B cell (primary cell): ENCODE measurements at regions not wholly inside any gene's neighbourhood (a gene's known extent, or its start where the extent isn't known, plus 50 kb on each side); places are given as distances from the start of the nearest gene placed in this dataset.
"Not testable (repeated sequence)": the region's sequence is repeated elsewhere in the genome, so short reads cannot be mapped to it uniquely, and the experiment has no call there.

ENCODE experiments used
- ATAC-seq: fragments of 200-7000 bp; cut with Tn5 transposase; one replicate; pipeline ENCODE4 v1.10.0; 2021; ENCODE audit warnings: low read depth, mild to moderate bottlenecking, moderate number of reproducible peaks, moderate library complexity
- CTCF ChIA-PET: fragments of 350-600 bp; sonication (Branson Sonifier 250); formaldehyde crosslinking; loops from one replicate; lab custom pipeline; 2021; ENCODE audit warnings: antibody characterized with exemption, inconsistent platforms; lab: Charles Lee
- POLR2A ChIA-PET: fragments of 350-600 bp; sonication (Branson Sonifier 250); formaldehyde crosslinking; loops from one replicate; lab custom pipeline; 2021; ENCODE audit warnings: antibody characterized with exemption; lab: Charles Lee
- DNase-seq: peaks from one replicate; pipeline ENCODE4 v3.0.0; 2013
- H2AFZ ChIP-seq: 2 replicates; pipeline ENCODE4 v1.6.1; 2012; ENCODE audit warnings: mild to moderate bottlenecking, low read depth, low read length; ENCODE audit not compliant: insufficient read depth, poor library complexity, severe bottlenecking
- H3K27ac ChIP-seq, 2 donors: 1 replicate in 1 of 2; 2 replicates in 1 of 2; pipeline ENCODE4 v1.5.1; 2012 to 2013; ENCODE audit warnings: low read length in 2 of 2, mild to moderate bottlenecking in 2 of 2, moderate library complexity in 1 of 2
- H3K27me3 ChIP-seq, 4 experiments: fragments of 200-600 bp in 1 of 4; sonication (generic) in 1 of 4; replicated peaks in 1 of 4; 1 replicate in 2 of 4; 2 replicates in 2 of 4; pipeline versions ENCODE4 v1.6.1 to v1.7.0; 2013 to 2016; ENCODE audit warnings: low read length in 3 of 4, mild to moderate bottlenecking in 2 of 4, mixed read lengths in 1 of 4, moderate library complexity in 1 of 4; ENCODE audit not compliant: insufficient read depth in 4 of 4, control insufficient read depth in 3 of 4; ENCODE audit errors: control extremely low read depth in 1 of 4
- H3K36me3 ChIP-seq, 2 experiments: replicated peaks in 1 of 2; 1 replicate in 1 of 2; 2 replicates in 1 of 2; pipeline versions ENCODE4 v1.6.1 to v1.7.1; 2013; ENCODE audit warnings: low read length in 1 of 2; ENCODE audit not compliant: insufficient read depth in 2 of 2, control insufficient read depth in 1 of 2; ENCODE audit errors: control extremely low read depth in 1 of 2, extremely low read depth in 1 of 2
- H3K4me1 ChIP-seq, 2 donors: fragments of 200-600 bp in 1 of 2; sonication (generic) in 1 of 2; 1 replicate in 1 of 2; 2 replicates in 1 of 2; pipeline versions ENCODE4 v1.5.1 to v1.6.1; 2013 to 2017; ENCODE audit warnings: low read length in 2 of 2; ENCODE audit not compliant: control insufficient read depth in 2 of 2, insufficient read depth in 2 of 2
- H3K4me2 ChIP-seq: replicated peaks from 2 replicates; pipeline ENCODE3; 2012; ENCODE audit warnings: mild to moderate bottlenecking, low read depth, low read length; ENCODE audit not compliant: poor library complexity, severe bottlenecking
- H3K4me3 ChIP-seq, 5 experiments: fragments of 200-600 bp in 1 of 5; sonication (generic) in 1 of 5; 1 replicate in 3 of 5; 2 replicates in 2 of 5; pipeline versions ENCODE4 v1.5.1 to v1.7.0; 2011 to 2016; ENCODE audit warnings: low read length in 4 of 5, mild to moderate bottlenecking in 4 of 5, low read depth in 2 of 5, control low read depth in 1 of 5, moderate library complexity in 1 of 5; ENCODE audit not compliant: insufficient read depth in 1 of 5; ENCODE audit errors: control extremely low read depth in 1 of 5, extremely low read depth in 1 of 5
- H3K79me2 ChIP-seq: fragments of 200-600 bp; sonication (generic); one replicate; pipeline ENCODE4 v1.6.0; 2016; ENCODE audit warnings: low read length; ENCODE audit not compliant: control insufficient read depth, insufficient read depth
- H3K9ac ChIP-seq: fragments of 200-600 bp; sonication (generic); 2 replicates; pipeline ENCODE4 v1.6.1; 2017; ENCODE audit warnings: mild to moderate bottlenecking, low read length, moderate library complexity
- H3K9me3 ChIP-seq, 3 donors: one replicate each; pipeline versions ENCODE4 v1.6.1 to v1.7.1; 2013; ENCODE audit warnings: low read length in 2 of 3; ENCODE audit not compliant: control insufficient read depth in 2 of 3, insufficient read depth in 1 of 3; ENCODE audit errors: control extremely low read depth in 1 of 3
- H4K20me1 ChIP-seq: 2 replicates; pipeline ENCODE4 v1.6.0; 2012; ENCODE audit warnings: mild to moderate bottlenecking, low read length; ENCODE audit not compliant: insufficient read depth, control insufficient read depth, poor library complexity, severe bottlenecking
- H3K27ac Mint-ChIP-seq: one replicate; pipeline ENCODE4 v1.8.0; 2021; ENCODE audit warnings: mixed read lengths
- H3K27me3 Mint-ChIP-seq: one replicate; pipeline ENCODE4 v1.8.0; 2021; ENCODE audit warnings: mixed read lengths
- H3K4me1 Mint-ChIP-seq: one replicate; pipeline ENCODE4 v1.8.0; 2021; ENCODE audit warnings: mixed read lengths
- H3K4me3 Mint-ChIP-seq: one replicate; pipeline ENCODE4 v1.8.0; 2021; ENCODE audit warnings: mixed read lengths
- H3K9me3 Mint-ChIP-seq: one replicate; pipeline ENCODE4 v1.8.0; 2022; ENCODE audit warnings: mixed read lengths; ENCODE audit not compliant: insufficient read depth
- EZH2 ChIP-seq: IDR thresholded peaks from 2 replicates; pipeline ENCODE4 v1.6.1; 2012; ENCODE audit warnings: borderline replicate concordance, low read depth, mild to moderate bottlenecking, moderate library complexity, low read length; ENCODE audit not compliant: insufficient read depth, poor library complexity, severe bottlenecking
- WGBS: methylation state at CpG from one replicate; pipeline ENCODE4 v1.1.5; 2013; ENCODE audit warnings: missing lambda C conversion rate; ENCODE audit not compliant: insufficient coverage; 5-methylcytosine and 5-hydroxymethylcytosine counted together
- intact Hi-C: fragments of 100-400 bp; cut with micrococcal nuclease; formaldehyde crosslinking; loops from one replicate; pipeline ENCODE4 v1.10.0; 2022
- TF ChIP-seq, protein P1 (sequence below): fragments of 200-600 bp; IDR thresholded peaks from one replicate; pipeline ENCODE4 v1.8.0; 2022; ENCODE audit warnings: antibody characterized with exemption, mild to moderate bottlenecking

DNA sequence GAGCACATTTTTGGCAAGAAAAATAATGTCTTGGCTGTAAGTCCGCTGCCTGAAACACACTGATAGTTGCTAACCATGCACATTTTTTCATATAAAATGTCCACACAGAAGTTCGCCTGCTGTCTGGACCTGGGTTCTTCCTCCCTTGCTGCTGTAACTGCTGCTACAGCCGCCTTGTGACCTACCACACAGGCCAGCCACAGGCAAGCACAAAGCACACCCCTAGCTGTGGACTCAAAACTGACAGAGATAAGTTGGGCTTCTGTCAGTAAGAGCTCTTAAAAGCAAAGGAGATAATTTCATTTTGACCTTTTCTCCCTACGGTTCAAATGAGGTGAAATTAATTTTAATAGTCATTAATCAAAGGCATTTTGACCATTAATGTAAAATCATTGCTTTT, 354.7 kb downstream of the OTUD1 start:
- Mint-ChIP-seq H3K27me3 (no peaks in the 10 kb centered on the region), H3K4me3 (no peak overlapping the region)

DNA sequence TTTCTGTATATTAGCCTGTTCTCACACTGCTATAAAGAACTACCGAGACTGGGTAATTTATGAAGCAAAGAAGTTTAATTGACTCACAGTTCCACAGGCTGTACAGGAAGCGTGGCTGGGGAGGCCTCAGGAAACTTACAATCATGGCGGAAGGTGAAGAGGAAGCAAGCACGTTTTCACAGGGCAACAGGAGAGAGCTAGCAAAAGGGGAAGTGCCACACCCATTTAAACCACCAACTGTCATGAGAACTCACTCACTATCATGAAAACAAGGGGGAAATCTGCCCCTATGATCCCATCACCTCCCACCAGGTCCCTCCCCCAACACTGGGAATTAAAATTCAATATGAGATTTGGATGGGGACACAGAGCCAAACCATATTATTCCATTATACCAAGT, 358.6 kb downstream of the OTUD1 start:
- intact Hi-C loops, H3K4me3 ChIP-seq, POLR2A ChIA-PET, H3K27ac Mint-ChIP-seq, H3K27ac ChIP-seq, H3K27me3 ChIP-seq, H3K4me2 ChIP-seq, CTCF ChIA-PET, H3K4me3 Mint-ChIP-seq, H4K20me1 ChIP-seq, ATAC-seq, H3K79me2 ChIP-seq, H3K9ac ChIP-seq, DNase-seq, H3K36me3 ChIP-seq, H3K27me3 Mint-ChIP-seq, H3K4me1 ChIP-seq, H2AFZ ChIP-seq: not testable (repeated sequence)
- peaks cover 16% of the 10 kb centered on the region for H3K4me1 Mint-ChIP-seq
- no CpG with 5 or more reads among the region's 4 CpGs for WGBS
- H3K9me3 Mint-ChIP-seq = peaks cover 16% of the 10 kb centered on the region
- H3K9me3 ChIP-seq = peaks cover 1 to 15% (median 8%) of the 10 kb centered on the region in 3 donors

More for the DNA sequence above, 354.7 kb downstream of the OTUD1 start:
- Histone ChIP-seq H3K79me2 (no peaks in the 10 kb centered on the region), H3K4me3 (no peak overlapping the region), H4K20me1 (no peaks in the 10 kb centered on the region), H2AFZ (no peak overlapping the region), H3K27ac (no peak overlapping the region), H3K36me3 (no peaks in the 10 kb centered on the region), H3K9me3 (peaks cover under 1 to 15% (median 6%) of the 10 kb centered on the region in 3 donors), H3K9ac (no peak overlapping the region), H3K27me3 (peaks cover 0 to 2% (median 0%) of the 10 kb centered on the region in 4 experiments), H3K4me1 (no peaks in the 10 kb centered on the region), H3K4me2 (no peak overlapping the region)
- TF ChIP-seq, protein P1, sequence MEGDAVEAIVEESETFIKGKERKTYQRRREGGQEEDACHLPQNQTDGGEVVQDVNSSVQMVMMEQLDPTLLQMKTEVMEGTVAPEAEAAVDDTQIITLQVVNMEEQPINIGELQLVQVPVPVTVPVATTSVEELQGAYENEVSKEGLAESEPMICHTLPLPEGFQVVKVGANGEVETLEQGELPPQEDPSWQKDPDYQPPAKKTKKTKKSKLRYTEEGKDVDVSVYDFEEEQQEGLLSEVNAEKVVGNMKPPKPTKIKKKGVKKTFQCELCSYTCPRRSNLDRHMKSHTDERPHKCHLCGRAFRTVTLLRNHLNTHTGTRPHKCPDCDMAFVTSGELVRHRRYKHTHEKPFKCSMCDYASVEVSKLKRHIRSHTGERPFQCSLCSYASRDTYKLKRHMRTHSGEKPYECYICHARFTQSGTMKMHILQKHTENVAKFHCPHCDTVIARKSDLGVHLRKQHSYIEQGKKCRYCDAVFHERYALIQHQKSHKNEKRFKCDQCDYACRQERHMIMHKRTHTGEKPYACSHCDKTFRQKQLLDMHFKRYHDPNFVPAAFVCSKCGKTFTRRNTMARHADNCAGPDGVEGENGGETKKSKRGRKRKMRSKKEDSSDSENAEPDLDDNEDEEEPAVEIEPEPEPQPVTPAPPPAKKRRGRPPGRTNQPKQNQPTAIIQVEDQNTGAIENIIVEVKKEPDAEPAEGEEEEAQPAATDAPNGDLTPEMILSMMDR = no peak
- TF ChIP-seq EZH2 = no peak
- ATAC-seq = no peak
- ChIA-PET CTCF (no interaction called here), POLR2A (no interaction called here)
- peaks cover 15% of the 10 kb centered on the region for H3K4me1 Mint-ChIP-seq
- peaks cover 10% of the 10 kb centered on the region for H3K9me3 Mint-ChIP-seq
- H3K27ac Mint-ChIP-seq = no peak overlapping the region
- WGBS = 95% methylated on average over 3 of the region's 4 CpGs
- intact Hi-C loops = no loop called here
- no peak for DNase-seq
